Transverse colon (tissue), 4 donors: ENCODE measurements at regions not wholly inside any gene's neighbourhood (a gene's known extent, or its start where the extent isn't known, plus 50 kb on each side); places are given as distances from the start of the nearest gene placed in this dataset.

Experiments used
- DNase-seq: peaks from one replicate; pipeline ENCODE4 v3.0.0-alpha.2; 2019
- H3K27ac ChIP-seq, 4 donors: fragments of 200-600 bp; sonication (generic); 2 replicates each; pipeline ENCODE4 v1.5.1; 2016 to 2018; ENCODE audit warnings: inconsistent platforms in 4 of 4
- H3K27me3 ChIP-seq: fragments of 200-600 bp; sonication (generic); 2 replicates; pipeline ENCODE4 v1.5.1; 2017; ENCODE audit warnings: inconsistent platforms
- H3K36me3 ChIP-seq, 4 donors: fragments of 200-600 bp; sonication (generic); 2 replicates each; pipeline ENCODE4 v1.5.1; 2017 to 2019; ENCODE audit warnings: inconsistent platforms in 4 of 4
- H3K4me1 ChIP-seq, 4 donors: fragments of 200-600 bp; sonication (generic); 2 replicates each; pipeline ENCODE4 v1.5.1; 2017 to 2020; ENCODE audit warnings: inconsistent platforms in 4 of 4
- H3K4me3 ChIP-seq, 4 donors: fragments of 200-600 bp; sonication (generic); 1 replicate in 1 of 4; 2 replicates in 3 of 4; pipeline versions ENCODE4 v1.5.1 to v1.6.1; 2017 to 2019; ENCODE audit warnings: inconsistent platforms in 4 of 4
- H3K9me3 ChIP-seq, 2 donors: fragments of 200-600 bp; sonication (generic); 2 replicates each; pipeline ENCODE4 v1.5.1; 2017 to 2019; ENCODE audit warnings: inconsistent platforms in 2 of 2
- CTCF ChIP-seq, 5 experiments: fragments of 200-600 bp in 3 of 5; fragments of 450-650 bp in 2 of 5; sonication (generic) in 3 of 5; IDR thresholded peaks; 1 replicate in 2 of 5; 2 replicates in 3 of 5; pipeline ENCODE4 v1.5.1; 2016 to 2017; ENCODE audit warnings: antibody characterized with exemption in 5 of 5, inconsistent platforms in 3 of 5, mild to moderate bottlenecking in 2 of 5, moderate library complexity in 1 of 5
- EP300 ChIP-seq: sonication (generic); formaldehyde crosslinking; IDR thresholded peaks from one replicate; pipeline ENCODE4 v1.6.1; 2017; ENCODE audit warnings: antibody characterized with exemption, low read depth
- POLR2A ChIP-seq: fragments of 450-650 bp; IDR thresholded peaks from one replicate; pipeline ENCODE4 v1.6.1; 2016; ENCODE audit warnings: antibody characterized with exemption, mild to moderate bottlenecking, moderate library complexity
- POLR2AphosphoS5 ChIP-seq, 3 donors: sonication (generic); formaldehyde crosslinking; IDR thresholded peaks; one replicate each; pipeline ENCODE4 v1.6.1; 2016; ENCODE audit warnings: antibody characterized with exemption in 3 of 3
- WGBS, 2 donors: methylation state at CpG; one replicate each; pipeline ENCODE4 v1.1.5; 2018; ENCODE audit warnings: low coverage in 1 of 2; 5-methylcytosine and 5-hydroxymethylcytosine counted together
- in situ Hi-C, 4 donors: fragments of 200-750 bp; cut with MboI; loops; one replicate each; pipeline versions ENCODE4 v1.15.0 to v1.15.1; 2017; ENCODE audit warnings: low sequenced_read_pairs in 3 of 4, low pct_ligation_motif_present in 1 of 4, low pct_unique_long_range_greater_than_20kb in 1 of 4
- intact Hi-C: fragments of 100-400 bp; cut with DNase I; formaldehyde crosslinking; loops from one replicate; pipeline ENCODE4 v1.15.1; 2023; ENCODE audit warnings: low total_unique reads

DNA sequence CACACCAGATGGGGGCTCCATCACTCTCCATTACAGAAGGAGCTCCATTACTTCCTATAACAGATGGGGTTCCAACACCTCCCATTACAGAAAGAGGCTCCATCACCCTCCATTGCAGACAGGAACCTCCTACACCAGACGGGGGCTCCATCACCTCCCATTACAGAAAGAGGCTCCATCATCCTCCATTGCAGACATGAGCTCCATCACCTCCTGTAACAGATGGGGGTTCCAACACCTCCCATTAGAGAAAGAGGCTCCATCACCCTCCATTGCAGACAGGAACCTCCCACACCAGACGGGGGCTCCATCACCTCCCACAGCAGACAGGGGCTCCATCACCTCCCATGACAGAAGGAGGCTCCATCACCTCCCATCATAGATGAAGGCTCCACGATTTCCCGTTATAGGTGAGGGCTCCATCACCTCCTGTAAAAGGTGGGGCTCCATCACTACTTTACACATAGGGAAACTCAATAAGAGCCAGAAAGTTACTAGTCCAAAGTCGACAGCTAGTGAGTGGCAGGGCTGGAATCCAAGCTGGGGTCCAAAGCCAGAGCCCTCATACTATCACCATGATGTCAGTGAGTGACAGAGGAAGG lies 224.8 kb downstream of the RBFOX3 start:
- Histone ChIP-seq H3K4me3 (no peak overlapping the region), H3K27me3 (peaks cover 21% of the 10 kb centered on the region), H3K9me3 (no peaks in the 10 kb centered on the region), H3K36me3 (no peaks in the 10 kb centered on the region), H3K27ac (no peak overlapping the region), H3K4me1 (no peaks in the 10 kb centered on the region)
- no peak for DNase-seq
- intact Hi-C loops (no loop called here), in situ Hi-C loops (loop anchor here in 3 of 4 donors (25.0 kb wide), 2 partner anchors 274 to 324 kb away; partner anchors contain the start of gene ENGASE (in 2 of the 3))
- WGBS, 2 donors: 88% methylated on average over 5 of the region's 5 CpGs; no CpG with 5 or more reads in 1 of the 2 donors
- TF ChIP-seq CTCF (IDR thresholded peaks at IDR 0.05): no peak
- no peak for TF ChIP-seq EP300
- TF ChIP-seq POLR2A: no peak
- TF ChIP-seq POLR2AphosphoS5 (IDR thresholded peaks at IDR 0.05): no peak

DNA sequence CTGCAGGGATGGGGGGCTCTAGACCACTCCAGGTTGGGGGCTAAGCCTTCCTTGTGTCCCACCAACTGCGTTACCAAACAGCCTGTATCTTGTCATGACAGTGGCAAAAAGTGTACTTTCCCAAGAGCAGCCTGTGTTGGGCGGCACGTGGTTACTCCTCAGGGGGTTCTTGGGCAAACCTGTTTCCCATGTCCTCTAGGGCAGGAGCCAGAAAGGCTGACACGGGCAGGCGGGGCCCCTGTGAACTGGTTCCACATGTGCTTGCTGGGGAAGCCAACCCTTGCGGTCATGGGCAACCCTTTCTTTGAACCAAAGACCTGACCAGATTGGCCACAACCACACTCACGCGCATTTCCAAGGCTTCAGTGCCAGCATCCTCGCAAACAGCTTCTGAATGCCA lies 228.5 kb downstream of the RBFOX3 start:
- WGBS, 2 donors: 71% methylated on average over 9 of the region's 9 CpGs; no CpG with 5 or more reads in 1 of the 2 donors
- intact Hi-C loops: no loop called here

GRCh38 chr17:79379700-79380445 lies 231.0 kb downstream of the RBFOX3 start:
- Histone ChIP-seq H3K36me3 (no peaks in the 10 kb centered on the region), H3K27ac (no peak overlapping the region), H3K4me3 (no peak overlapping the region), H3K27me3 (peaks cover 6% of the 10 kb centered on the region), H3K9me3 (no peaks in the 10 kb centered on the region), H3K4me1 (no peaks in the 10 kb centered on the region)
- in situ Hi-C loops (loop anchor here in 3 of 4 donors (25.0 kb wide), 2 partner anchors 268 to 318 kb away; partner anchors contain the start of gene ENGASE (in 2 of the 3)), intact Hi-C loops (no loop called here)
- TF ChIP-seq CTCF (IDR thresholded peaks at IDR 0.05) (no peak), POLR2A (no peak), EP300 (no peak), POLR2AphosphoS5 (IDR thresholded peaks at IDR 0.05) (no peak)
- no peak for DNase-seq
- WGBS, 2 donors: 74 to 77% methylated on average over 11 to 21 of the region's 21 CpGs

More for the DNA sequence above, 228.5 kb downstream of the RBFOX3 start:
- H3K36me3 ChIP-seq: no peaks in the 10 kb centered on the region
- H3K27me3 ChIP-seq: peaks cover 6% of the 10 kb centered on the region
- TF ChIP-seq POLR2AphosphoS5 (IDR thresholded peaks at IDR 0.05) (no peak), CTCF (IDR thresholded peaks at IDR 0.05) (no peak), POLR2A (no peak), EP300 (no peak)
- H3K9me3 ChIP-seq: no peaks in the 10 kb centered on the region
- H3K27ac ChIP-seq: no peak overlapping the region
- no peak for DNase-seq
- no peaks in the 10 kb centered on the region for H3K4me1 ChIP-seq
- no peak overlapping the region for H3K4me3 ChIP-seq
- in situ Hi-C loops: loop anchor here in 3 of 4 donors (25.0 kb wide), 2 partner anchors 270 to 320 kb away; partner anchors contain the start of gene ENGASE (in 2 of the 3)

DNA sequence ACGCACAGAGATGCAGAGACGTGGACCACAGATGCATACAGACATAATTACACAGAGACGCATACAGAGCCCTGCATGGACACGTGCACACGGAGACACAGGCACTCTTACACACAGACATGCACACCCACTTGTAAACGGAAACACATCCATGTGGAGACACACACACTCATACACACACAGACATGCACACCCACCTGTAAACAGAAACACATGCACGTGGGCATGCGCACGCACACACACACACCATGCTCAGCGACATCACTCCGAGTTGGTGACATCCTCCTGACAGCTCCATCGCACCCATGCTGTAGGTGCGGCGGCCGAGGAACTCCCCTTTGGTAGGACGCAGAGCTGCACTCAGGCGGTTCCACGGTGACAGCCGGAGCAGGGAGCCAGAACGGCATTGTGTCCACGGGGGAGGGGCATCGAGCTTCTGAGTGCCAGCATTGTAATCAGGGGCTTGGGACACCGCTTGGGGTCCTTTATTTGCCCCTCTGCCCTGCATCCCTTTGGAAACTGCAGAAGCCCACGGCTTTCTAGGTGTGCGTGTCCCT lies 233.5 kb downstream of the RBFOX3 start:
- no peak overlapping the region for H3K27ac ChIP-seq
- H3K4me3 ChIP-seq: no peak overlapping the region
- DNase-seq: no peak
- no peaks in the 10 kb centered on the region for H3K36me3 ChIP-seq
- peaks cover 6% of the 10 kb centered on the region for H3K27me3 ChIP-seq
- no peak for TF ChIP-seq POLR2AphosphoS5 (IDR thresholded peaks at IDR 0.05)
- no peaks in the 10 kb centered on the region for H3K9me3 ChIP-seq
- H3K4me1 ChIP-seq: peaks cover 0 to 4% (median 3%) of the 10 kb centered on the region in 4 donors
- 64% methylated on average over 23 of the region's 25 CpGs; no CpG with 5 or more reads in 1 of the 2 donors for WGBS, 2 donors
- in situ Hi-C loops: loop anchor here in 3 of 4 donors (25.0 kb wide), 2 partner anchors 265 to 315 kb away; partner anchors contain the start of gene ENGASE (in 2 of the 3)
- intact Hi-C loops: no loop called here
